ENCODE measurements at regions not wholly inside any gene's neighbourhood (a gene's known extent, or its start where the extent isn't known, plus 50 kb on each side); places are given as distances from the start of the nearest gene placed in this dataset.

- DNase-seq = no peak
These were observed 448.5 kb downstream of the XPNPEP1 start for GRCh38 chr10:109474812-109475211.

GRCh38 chr10:109474261-109474660 lies 449.1 kb downstream of the XPNPEP1 start:
- DNase-seq = no peak

DNA sequence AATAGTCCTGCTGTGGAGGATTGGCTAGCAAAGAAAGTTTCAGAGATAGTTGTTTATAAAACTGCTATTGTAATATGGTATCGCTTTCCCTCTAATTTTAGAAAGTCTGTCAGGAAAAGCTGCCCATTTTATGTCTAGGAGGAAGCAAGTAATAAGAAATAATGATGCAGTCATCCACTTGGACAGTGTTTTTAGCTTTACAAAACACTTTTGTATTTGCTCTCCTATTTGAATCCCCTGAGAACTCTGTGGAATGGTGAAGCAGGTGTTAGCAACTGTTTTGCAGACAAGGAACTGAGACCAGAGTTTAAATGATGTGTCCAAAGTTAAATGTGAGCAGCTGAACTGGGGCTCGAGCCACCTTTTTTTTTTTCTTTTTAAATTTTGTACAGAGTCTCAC lies 455.8 kb downstream of the XPNPEP1 start:
- DNase-seq = no peak

GRCh38 chr10:109464949-109465348 lies 458.4 kb downstream of the XPNPEP1 start:
- no peak for DNase-seq

GRCh38 chr10:109457302-109457638 lies 466.0 kb downstream of the XPNPEP1 start:
- DNase-seq = no peak

GRCh38 chr10:109456566-109457301 lies 466.6 kb downstream of the XPNPEP1 start:
- no peak for DNase-seq

DNA sequence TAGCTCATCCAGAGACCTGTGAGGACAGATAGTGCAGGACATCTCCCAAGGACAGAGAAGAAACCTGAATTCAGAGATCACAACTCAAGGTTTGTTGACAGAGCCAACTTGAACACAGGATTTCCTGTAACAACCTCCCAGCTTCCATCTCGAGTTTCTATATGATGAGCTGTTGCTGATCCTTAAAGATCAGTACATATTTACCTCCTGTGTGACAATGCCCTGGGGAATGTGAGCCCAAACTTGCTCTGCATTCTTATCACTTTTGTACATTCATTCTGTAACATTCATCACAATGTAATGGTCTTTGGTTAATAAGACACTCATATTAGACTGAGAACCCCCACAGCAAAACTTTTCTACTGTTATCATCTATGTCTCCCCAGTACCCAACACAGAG lies 468.6 kb downstream of the XPNPEP1 start:
- no peak for DNase-seq

GRCh38 chr10:109451879-109452278 lies 471.4 kb downstream of the XPNPEP1 start:
- no peak for DNase-seq

- DNase-seq = no peak
These were observed 472.6 kb downstream of the XPNPEP1 start for GRCh38 chr10:109450702-109451101.

GRCh38 chr10:109433434-109433833 lies 489.9 kb downstream of the XPNPEP1 start:
- no peak for DNase-seq

- no peak for DNase-seq
These were observed 491.0 kb downstream of the XPNPEP1 start for GRCh38 chr10:109432281-109432680.

DNA sequence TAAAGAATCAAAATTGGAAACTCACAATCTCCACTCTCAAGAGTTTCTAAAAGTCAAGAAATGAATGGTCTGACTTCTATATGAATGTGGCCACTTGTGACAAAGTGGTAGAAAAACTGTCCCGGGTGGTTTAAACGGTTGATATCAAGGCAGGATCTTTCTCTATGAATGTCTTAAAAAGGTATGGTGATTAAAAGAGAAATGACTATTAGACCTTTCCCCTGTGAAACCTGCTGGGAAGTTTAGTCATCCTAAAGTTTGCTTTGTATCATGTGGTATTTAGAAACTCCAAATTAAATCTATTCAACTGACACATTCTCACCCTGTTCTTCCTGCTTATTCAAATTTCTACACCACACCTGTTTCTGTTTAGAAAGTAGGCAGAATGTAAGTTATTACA lies 492.5 kb downstream of the XPNPEP1 start:
- DNase-seq = no peak

DNA sequence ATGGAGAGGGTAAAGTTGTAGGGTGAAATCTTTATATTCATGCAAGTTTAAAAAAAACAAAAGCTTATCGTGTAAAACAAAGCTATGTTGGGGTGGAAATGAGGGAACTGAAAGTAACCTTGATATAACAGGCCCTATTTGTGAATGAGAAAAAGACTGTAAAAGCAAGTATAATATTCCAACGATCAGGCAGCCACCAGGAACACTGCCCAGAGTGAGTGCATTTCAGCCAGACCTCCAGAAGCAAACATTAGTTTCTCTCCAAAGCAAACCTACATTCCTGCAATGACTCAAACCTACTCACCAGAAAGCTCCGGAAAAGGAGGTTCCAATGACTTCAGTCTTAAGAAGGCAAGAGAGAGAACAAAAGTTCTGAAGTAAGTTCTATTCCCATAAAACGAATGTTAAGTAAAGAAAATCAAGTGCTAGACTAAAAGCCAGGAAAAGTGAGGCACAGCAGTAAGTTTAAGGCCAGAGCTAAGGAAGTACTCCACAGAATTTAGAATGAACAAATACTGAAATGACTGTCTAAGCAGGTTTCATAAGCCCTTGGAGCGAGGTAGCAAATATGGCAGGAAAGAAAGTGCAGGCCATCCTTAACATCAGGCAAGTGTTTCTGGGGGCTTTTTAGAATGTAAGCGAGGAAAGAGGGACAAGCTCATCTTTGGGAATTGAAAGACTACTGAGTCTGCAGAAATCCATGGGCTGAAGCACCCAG lies 493.1 kb downstream of the XPNPEP1 start:
- DNase-seq = no peak

DNA sequence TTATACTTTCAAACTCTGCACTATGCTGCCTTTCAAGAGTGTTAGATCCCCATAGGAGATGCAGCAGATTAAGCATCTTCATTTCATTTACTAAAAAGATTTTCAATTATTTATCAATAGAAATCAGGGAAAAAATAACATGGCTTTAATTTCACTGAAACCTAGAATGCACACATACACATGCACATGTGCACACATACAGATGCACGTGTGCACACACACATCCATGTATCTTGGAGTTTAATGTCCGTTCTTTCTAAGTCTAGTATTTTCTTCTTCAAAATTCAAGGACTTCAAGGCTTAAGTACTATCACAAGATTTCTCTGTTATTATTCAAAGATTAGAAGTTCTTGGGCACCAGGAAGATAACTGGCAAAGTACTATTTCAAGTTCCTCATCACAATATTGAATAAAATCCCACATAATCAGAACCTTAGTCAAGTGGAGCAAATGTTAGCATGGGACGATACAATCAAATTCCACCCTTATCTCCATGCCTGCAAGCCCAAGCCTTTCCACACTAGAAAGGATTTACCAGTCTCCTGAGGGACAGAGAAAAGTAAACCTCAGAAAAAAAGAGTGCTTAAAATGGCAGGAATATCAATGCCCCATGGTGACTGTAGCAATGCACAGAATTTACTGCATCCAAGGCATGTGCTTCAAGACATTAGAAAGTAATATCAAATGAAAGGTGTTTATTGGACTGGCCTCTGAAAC lies 494.4 kb downstream of the XPNPEP1 start:
- no peak for DNase-seq

DNA sequence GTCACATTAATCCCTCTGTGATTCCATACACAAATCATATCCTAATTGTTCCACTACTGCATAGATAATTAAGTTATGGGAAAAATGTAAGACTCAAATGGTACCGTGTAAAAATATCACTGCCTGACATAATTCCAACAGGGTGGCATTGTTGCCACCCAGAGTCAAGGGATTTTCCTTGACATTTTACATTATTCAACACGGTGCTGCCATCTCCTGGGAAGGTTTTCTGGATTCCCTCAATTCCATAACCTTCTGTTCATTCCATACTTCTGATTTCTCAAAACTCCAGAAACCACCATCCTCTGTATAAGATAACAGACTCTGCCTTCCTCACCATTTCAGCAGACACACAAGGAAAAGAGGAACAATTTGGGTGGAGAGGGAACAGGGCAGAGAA lies 495.9 kb downstream of the XPNPEP1 start:
- DNase-seq = no peak

- DNase-seq = no peak
These were observed 496.3 kb downstream of the XPNPEP1 start for GRCh38 chr10:109426987-109427386.

DNA sequence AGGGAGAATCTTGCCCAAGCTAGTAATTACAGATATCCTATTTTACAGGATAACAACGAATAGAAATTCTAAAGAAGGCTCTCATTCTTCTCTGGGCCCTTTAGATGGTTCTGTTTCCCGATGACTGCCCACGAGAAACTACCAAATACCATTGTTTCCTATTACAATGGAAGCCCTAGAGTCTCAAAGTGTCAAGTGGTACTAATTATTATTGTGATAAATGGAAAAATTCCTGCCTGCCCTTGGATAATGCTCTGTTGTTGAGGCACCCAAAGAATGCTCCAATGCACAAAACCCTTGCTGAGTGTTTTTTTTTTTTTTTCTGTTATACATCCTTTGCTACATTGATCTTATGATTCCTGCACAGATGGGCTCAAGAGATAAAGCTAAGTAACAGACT lies 504.5 kb downstream of the XPNPEP1 start:
- DNase-seq = no peak

DNA sequence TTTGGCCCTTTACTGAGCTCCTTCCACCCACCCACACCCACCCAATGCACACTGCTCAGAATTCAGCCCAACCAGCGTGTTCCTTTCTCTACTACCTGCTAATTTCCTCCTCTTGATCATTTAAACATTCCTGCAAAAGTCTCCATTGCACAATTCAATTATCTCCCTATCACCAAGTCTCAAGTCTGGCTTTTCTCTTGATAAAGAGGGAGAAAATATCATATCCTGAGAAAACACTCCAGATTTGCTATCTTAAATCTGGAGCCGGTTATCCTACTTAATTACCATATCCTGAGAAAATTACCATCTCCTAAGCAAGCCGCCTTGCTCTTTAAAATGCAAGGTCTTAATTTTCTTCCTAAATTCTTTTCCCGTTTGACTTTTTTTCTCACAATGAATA lies 505.5 kb downstream of the XPNPEP1 start:
- no peak for DNase-seq

DNA sequence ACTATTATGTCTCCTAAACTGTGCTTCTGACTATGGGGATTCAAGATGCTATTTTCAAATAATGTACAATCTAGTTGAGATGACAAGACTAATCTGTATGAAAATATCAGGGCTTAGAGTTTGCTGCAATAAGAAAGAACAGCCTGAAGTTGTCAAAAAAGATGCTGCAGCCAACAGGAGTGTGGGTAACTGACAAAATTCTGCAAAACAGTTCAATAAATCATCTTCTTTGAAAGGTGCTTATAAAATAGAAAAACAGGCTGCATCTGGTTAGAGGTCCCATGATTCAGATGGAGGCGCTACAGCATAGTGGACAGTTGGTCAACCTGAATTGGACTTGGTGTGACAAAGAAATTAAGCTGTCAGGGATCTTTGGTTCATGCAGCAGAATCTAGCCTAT lies 511.0 kb downstream of the XPNPEP1 start:
- DNase-seq = no peak

DNA sequence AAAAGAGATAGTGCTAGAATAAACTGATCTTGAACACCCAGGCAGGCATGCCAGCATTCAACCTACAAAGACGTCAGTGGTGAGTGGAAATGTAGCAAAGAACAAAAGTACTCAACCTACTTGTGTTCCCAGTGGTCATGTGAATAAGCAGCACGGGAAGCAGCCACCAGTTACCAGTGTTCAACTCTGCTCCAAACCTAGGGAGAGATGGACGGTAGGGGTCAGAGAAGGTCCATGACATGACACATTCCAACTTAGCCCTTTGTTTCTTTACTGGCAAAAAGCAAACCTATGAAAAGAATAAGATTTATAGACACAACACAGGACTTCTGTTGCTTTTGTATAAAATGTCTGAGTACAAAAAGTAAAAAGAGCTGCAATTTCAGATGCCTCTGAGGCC lies 511.4 kb downstream of the XPNPEP1 start:
- no peak for DNase-seq

DNA sequence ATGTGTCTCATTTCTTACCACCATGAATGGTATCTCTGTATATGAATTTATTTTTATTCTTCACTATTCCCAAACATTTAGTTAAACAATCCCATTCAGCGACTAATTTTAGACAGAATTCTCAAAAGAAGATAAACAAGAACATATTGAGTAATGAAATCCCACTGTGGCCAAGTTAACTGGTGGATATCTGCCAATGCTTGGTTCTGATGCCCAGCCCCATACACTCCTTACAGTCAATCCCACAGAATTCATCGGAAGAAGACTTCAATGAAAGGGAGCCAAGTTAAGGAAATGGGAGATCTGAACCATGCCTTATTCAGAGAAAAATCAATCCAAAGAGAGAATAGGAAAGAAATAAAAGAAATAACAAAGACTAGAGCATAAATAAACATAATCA lies 518.0 kb downstream of the XPNPEP1 start:
- no peak for DNase-seq

DNA sequence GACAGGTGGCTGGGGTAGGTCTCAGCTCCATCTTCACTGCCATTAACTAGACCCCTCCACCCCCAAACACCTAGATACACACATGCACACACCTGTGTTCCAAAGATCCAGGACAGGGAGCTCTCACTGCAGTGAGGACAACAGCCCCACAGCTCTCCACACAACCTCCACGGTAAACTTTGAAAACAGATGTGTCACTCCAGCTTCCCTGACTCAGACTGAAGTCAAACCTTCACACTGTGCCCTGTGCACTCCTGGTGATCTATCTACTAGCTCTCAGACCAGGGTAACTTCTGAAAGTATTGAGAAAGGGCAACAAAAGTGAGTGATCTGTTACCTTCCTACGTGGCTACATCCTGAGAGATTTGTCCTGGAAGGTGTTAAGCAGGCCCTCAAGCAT lies 519.8 kb downstream of the XPNPEP1 start:
- no peak for DNase-seq

DNA sequence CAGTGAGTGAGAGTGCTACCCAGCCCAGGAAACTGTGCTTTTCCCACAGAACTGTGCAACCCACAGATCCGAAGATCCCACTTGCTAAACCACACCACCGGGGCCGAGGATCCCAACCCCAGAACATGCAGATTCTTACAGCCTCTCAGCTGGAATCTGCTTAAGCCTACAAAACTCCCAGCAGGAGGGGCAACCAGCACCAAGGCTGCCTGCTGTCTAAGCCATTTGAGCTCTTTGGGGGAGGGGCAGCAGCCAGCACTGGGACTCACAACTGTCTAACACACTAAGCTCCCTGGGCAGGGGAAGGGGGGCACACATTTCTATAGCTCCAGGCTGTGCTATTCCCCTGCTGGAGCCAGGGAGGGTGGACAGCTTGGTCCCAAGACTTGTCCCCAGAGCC lies 529.9 kb downstream of the XPNPEP1 start:
- DNase-seq = no peak

DNA sequence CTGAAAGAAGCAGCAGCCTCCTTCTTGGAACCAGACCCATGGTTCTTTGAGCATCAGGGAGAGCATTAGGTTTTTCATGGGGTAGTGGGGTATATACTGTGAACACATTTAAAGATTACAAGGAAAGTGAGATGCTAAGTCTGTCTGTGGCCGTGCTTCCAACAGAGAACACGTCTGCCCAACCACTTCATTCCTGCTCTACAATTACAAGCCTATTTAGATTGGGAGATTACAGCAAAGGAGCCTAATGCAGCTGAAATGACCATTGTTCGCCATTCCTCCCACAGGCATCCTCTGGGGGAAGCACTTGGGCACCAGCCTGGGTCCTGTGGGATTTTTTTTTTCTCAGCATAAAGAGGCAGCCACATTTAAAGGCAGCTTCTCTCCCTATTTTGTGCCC lies 536.4 kb downstream of the XPNPEP1 start:
- no peak for DNase-seq
